Erythroblast (primary cell): ENCODE measurements at regions not wholly inside any gene's neighbourhood (a gene's known extent, or its start where the extent isn't known, plus 50 kb on each side); places are given as distances from the start of the nearest gene placed in this dataset.

Source experiments
- DNase-seq, 2 experiments: peaks; one replicate each; lab custom pipeline; 2025; lab: John Stamatoyannopoulos, UW
- GATA1 ChIP-seq: IDR thresholded peaks from 2 replicates; pipeline ENCODE4 v1.6.1; 2011; ENCODE audit warnings: low read depth, mild to moderate bottlenecking, control low read depth, low read length, moderate library complexity
- POLR2A ChIP-seq: IDR thresholded peaks from 2 replicates; pipeline ENCODE4 v1.6.1; 2011; ENCODE audit warnings: mild to moderate bottlenecking, low read length

GRCh38 chr6:101236709-101237108 lies 156.8 kb upstream of the GRIK2 start:
- no peak for TF ChIP-seq GATA1
- no peak for TF ChIP-seq POLR2A
- no peak for DNase-seq

- TF ChIP-seq GATA1 (no peak), POLR2A (no peak)
- DNase-seq = no peak
Observed at GRCh38 chr6:101241442-101241841, 152.1 kb upstream of the GRIK2 start.

- TF ChIP-seq POLR2A (no peak), GATA1 (no peak)
- DNase-seq = no peak
Observed at GRCh38 chr6:101249470-101249869, 144.0 kb upstream of the GRIK2 start.

GRCh38 chr6:101257163-101257562 lies 136.3 kb upstream of the GRIK2 start:
- TF ChIP-seq GATA1 (no peak), POLR2A (no peak)
- no peak for DNase-seq

GRCh38 chr6:101259505-101259904 lies 134.0 kb upstream of the GRIK2 start:
- TF ChIP-seq POLR2A = no peak
- TF ChIP-seq GATA1 = no peak
- no peak for DNase-seq

GRCh38 chr6:101263596-101263995 lies 129.9 kb upstream of the GRIK2 start:
- DNase-seq = no peak
- TF ChIP-seq POLR2A = no peak
- no peak for TF ChIP-seq GATA1

- TF ChIP-seq POLR2A = no peak
- TF ChIP-seq GATA1 = no peak
- no peak for DNase-seq
Observed at GRCh38 chr6:101266063-101266462, 127.4 kb upstream of the GRIK2 start.

GRCh38 chr6:101268541-101268940 lies 125.0 kb upstream of the GRIK2 start:
- DNase-seq = no peak
- TF ChIP-seq POLR2A (no peak), GATA1 (no peak)

GRCh38 chr6:101275251-101275650 lies 118.3 kb upstream of the GRIK2 start:
- TF ChIP-seq POLR2A (no peak), GATA1 (no peak)
- DNase-seq = no peak

- TF ChIP-seq POLR2A (no peak), GATA1 (no peak)
- DNase-seq = no peak
Observed at GRCh38 chr6:101276066-101276465, 117.4 kb upstream of the GRIK2 start.

- TF ChIP-seq GATA1 (no peak), POLR2A (no peak)
- no peak for DNase-seq
Observed at GRCh38 chr6:101279410-101279809, 114.1 kb upstream of the GRIK2 start.

- TF ChIP-seq POLR2A (no peak), GATA1 (no peak)
- no peak for DNase-seq
Observed at GRCh38 chr6:101281266-101281665, 112.2 kb upstream of the GRIK2 start.

- TF ChIP-seq GATA1 (no peak), POLR2A (no peak)
- DNase-seq = no peak
Observed at GRCh38 chr6:101284131-101284530, 109.4 kb upstream of the GRIK2 start.

- TF ChIP-seq GATA1 (no peak), POLR2A (no peak)
Observed at GRCh38 chr6:101286146-101286545, 107.4 kb upstream of the GRIK2 start.

GRCh38 chr6:101290346-101290745 lies 103.2 kb upstream of the GRIK2 start:
- no peak for DNase-seq

More at GRCh38 chr6:101286146-101286545, 107.4 kb upstream of the GRIK2 start:
- DNase-seq = no peak

GRCh38 chr6:101294051-101294638 lies 99.4 kb upstream of the GRIK2 start:
- TF ChIP-seq GATA1 (no peak), POLR2A (no peak)
- no peak for DNase-seq

More at GRCh38 chr6:101290346-101290745, 103.2 kb upstream of the GRIK2 start:
- TF ChIP-seq GATA1 (no peak), POLR2A (no peak)
